ENCODE measurements at regions not wholly inside any gene's neighbourhood (a gene's known extent, or its start where the extent isn't known, plus 50 kb on each side); places are given as distances from the start of the nearest gene placed in this dataset.

DNA sequence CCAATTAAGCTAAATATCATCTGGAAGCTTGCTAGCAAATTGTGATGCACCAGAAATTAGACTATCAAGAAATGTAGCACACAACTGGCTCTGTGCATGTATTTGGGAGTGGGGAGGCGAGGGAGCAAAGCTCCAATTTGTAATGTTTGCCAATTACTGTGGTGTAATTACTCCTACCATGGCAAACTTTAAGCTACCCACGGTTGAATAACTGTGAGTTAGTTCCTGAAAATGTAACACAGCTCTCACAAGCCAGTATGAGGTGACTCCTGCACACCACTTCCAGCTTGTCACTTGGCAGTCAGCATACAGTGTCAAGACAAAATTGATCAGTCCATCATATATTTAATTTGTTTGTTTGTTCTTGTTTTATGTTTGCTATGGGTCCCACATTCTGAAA lies 141.2 kb downstream of the TM2D1 start:
- H3K9me3 ChIP-seq (ENCODE audit: low read length): no peaks in the 10 kb centered on the region
- no peaks in the 10 kb centered on the region for H3K27me3 ChIP-seq (ENCODE audit: insufficient read depth, low read depth, low read length)
- H2AFZ ChIP-seq (ENCODE audit: low read depth, low read length): no peak overlapping the region
- no peak for TF ChIP-seq POLR2AphosphoS5 (IDR thresholded peaks at IDR 0.05)
- TF ChIP-seq RAD21 (conservative IDR thresholded peaks at IDR 0.05): no peak
- TF ChIP-seq EZH2 (IDR thresholded peaks at IDR 0.05; ENCODE audit: borderline replicate concordance, insufficient read depth, low read length, poor library complexity, severe bottlenecking): no peak
- TF ChIP-seq EP300 (conservative IDR thresholded peaks at IDR 0.05; ENCODE audit: poor library complexity, severe bottlenecking): no peak
- no peak for TF ChIP-seq TAF1 (IDR thresholded peaks at IDR 0.05; ENCODE audit: low read depth)
- TF ChIP-seq, protein P1, sequence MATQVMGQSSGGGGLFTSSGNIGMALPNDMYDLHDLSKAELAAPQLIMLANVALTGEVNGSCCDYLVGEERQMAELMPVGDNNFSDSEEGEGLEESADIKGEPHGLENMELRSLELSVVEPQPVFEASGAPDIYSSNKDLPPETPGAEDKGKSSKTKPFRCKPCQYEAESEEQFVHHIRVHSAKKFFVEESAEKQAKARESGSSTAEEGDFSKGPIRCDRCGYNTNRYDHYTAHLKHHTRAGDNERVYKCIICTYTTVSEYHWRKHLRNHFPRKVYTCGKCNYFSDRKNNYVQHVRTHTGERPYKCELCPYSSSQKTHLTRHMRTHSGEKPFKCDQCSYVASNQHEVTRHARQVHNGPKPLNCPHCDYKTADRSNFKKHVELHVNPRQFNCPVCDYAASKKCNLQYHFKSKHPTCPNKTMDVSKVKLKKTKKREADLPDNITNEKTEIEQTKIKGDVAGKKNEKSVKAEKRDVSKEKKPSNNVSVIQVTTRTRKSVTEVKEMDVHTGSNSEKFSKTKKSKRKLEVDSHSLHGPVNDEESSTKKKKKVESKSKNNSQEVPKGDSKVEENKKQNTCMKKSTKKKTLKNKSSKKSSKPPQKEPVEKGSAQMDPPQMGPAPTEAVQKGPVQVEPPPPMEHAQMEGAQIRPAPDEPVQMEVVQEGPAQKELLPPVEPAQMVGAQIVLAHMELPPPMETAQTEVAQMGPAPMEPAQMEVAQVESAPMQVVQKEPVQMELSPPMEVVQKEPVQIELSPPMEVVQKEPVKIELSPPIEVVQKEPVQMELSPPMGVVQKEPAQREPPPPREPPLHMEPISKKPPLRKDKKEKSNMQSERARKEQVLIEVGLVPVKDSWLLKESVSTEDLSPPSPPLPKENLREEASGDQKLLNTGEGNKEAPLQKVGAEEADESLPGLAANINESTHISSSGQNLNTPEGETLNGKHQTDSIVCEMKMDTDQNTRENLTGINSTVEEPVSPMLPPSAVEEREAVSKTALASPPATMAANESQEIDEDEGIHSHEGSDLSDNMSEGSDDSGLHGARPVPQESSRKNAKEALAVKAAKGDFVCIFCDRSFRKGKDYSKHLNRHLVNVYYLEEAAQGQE (IDR thresholded peaks at IDR 0.05; ENCODE audit: borderline replicate concordance): no peak
- no peaks in the 10 kb centered on the region for H4K20me1 ChIP-seq (ENCODE audit: insufficient read depth)
- no peak overlapping the region for H3K27ac ChIP-seq (ENCODE audit: low read length)
- H3F3A ChIP-seq (ENCODE audit: insufficient read depth, low read length, poor library complexity, severe bottlenecking): no peaks in the 10 kb centered on the region
- no peak overlapping the region for H3K4me2 ChIP-seq (ENCODE audit: low read length)
- H3K9me2 ChIP-seq (ENCODE audit: insufficient read depth, low read length): no peaks in the 10 kb centered on the region
- H3K79me2 ChIP-seq (replicated peaks; ENCODE audit: insufficient read depth, low read length): no peaks in the 10 kb centered on the region
- H3K9ac ChIP-seq (ENCODE audit: low read length): no peak overlapping the region
- H3K4me3 ChIP-seq (ENCODE audit: low read length): no peak overlapping the region
- H3K36me3 ChIP-seq (ENCODE audit: insufficient read depth, low read length): no peaks in the 10 kb centered on the region

GRCh38 chr1:61581251-61581650 lies 143.7 kb downstream of the TM2D1 start:
- H2AFZ ChIP-seq (ENCODE audit: low read depth, low read length): no peak overlapping the region
- no peaks in the 10 kb centered on the region for H4K20me1 ChIP-seq (ENCODE audit: insufficient read depth)
- TF ChIP-seq TAF1 (IDR thresholded peaks at IDR 0.05; ENCODE audit: low read depth) (no peak), EP300 (conservative IDR thresholded peaks at IDR 0.05; ENCODE audit: poor library complexity, severe bottlenecking) (no peak), RAD21 (conservative IDR thresholded peaks at IDR 0.05) (no peak), SMC3 (conservative IDR thresholded peaks at IDR 0.05; ENCODE audit: poor library complexity) (no peak), MXI1 (conservative IDR thresholded peaks at IDR 0.05; ENCODE audit: poor library complexity, severe bottlenecking) (no peak), EZH2 (IDR thresholded peaks at IDR 0.05; ENCODE audit: borderline replicate concordance, insufficient read depth, low read length, poor library complexity, severe bottlenecking) (no peak), POLR2AphosphoS5 (IDR thresholded peaks at IDR 0.05) (no peak)
- TF ChIP-seq, protein P1 (IDR thresholded peaks at IDR 0.05; ENCODE audit: borderline replicate concordance): no peak
- TF ChIP-seq, protein P2, sequence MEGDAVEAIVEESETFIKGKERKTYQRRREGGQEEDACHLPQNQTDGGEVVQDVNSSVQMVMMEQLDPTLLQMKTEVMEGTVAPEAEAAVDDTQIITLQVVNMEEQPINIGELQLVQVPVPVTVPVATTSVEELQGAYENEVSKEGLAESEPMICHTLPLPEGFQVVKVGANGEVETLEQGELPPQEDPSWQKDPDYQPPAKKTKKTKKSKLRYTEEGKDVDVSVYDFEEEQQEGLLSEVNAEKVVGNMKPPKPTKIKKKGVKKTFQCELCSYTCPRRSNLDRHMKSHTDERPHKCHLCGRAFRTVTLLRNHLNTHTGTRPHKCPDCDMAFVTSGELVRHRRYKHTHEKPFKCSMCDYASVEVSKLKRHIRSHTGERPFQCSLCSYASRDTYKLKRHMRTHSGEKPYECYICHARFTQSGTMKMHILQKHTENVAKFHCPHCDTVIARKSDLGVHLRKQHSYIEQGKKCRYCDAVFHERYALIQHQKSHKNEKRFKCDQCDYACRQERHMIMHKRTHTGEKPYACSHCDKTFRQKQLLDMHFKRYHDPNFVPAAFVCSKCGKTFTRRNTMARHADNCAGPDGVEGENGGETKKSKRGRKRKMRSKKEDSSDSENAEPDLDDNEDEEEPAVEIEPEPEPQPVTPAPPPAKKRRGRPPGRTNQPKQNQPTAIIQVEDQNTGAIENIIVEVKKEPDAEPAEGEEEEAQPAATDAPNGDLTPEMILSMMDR (IDR thresholded peaks at IDR 0.05; ENCODE audit: poor library complexity, severe bottlenecking): no peak
- H3K9me3 ChIP-seq (ENCODE audit: low read length): no peaks in the 10 kb centered on the region
- H3K79me2 ChIP-seq (replicated peaks; ENCODE audit: insufficient read depth, low read length): no peaks in the 10 kb centered on the region
- H3K4me2 ChIP-seq (ENCODE audit: low read length): no peak overlapping the region
- no peak overlapping the region for H3K4me3 ChIP-seq (ENCODE audit: low read length)
- H3K27me3 ChIP-seq (ENCODE audit: insufficient read depth, low read depth, low read length): no peaks in the 10 kb centered on the region
- no peaks in the 10 kb centered on the region for H3K36me3 ChIP-seq (ENCODE audit: insufficient read depth, low read length)
- H3K27ac ChIP-seq (ENCODE audit: low read length): no peak overlapping the region
- no peaks in the 10 kb centered on the region for H3K9me2 ChIP-seq (ENCODE audit: insufficient read depth, low read length)
- no peak overlapping the region for H3K9ac ChIP-seq (ENCODE audit: low read length)
- H3F3A ChIP-seq (ENCODE audit: insufficient read depth, low read length, poor library complexity, severe bottlenecking): no peaks in the 10 kb centered on the region

All from neural cell (in vitro differentiated cells).